ENCODE measurements at regions not wholly inside any gene's neighbourhood (a gene's known extent, or its start where the extent isn't known, plus 50 kb on each side); places are given as distances from the start of the nearest gene placed in this dataset.

- TF ChIP-seq POLR2A (IDR thresholded peaks at IDR 0.05) (no peak), EP300 (IDR thresholded peaks at IDR 0.05; ENCODE audit: low read depth) (no peak)
These were observed 75.4 kb upstream of the VPREB1 start for GRCh38 chr22:22168941-22169867.
